ENCODE measurements at regions not wholly inside any gene's neighbourhood (a gene's known extent, or its start where the extent isn't known, plus 50 kb on each side); places are given as distances from the start of the nearest gene placed in this dataset.

DNA sequence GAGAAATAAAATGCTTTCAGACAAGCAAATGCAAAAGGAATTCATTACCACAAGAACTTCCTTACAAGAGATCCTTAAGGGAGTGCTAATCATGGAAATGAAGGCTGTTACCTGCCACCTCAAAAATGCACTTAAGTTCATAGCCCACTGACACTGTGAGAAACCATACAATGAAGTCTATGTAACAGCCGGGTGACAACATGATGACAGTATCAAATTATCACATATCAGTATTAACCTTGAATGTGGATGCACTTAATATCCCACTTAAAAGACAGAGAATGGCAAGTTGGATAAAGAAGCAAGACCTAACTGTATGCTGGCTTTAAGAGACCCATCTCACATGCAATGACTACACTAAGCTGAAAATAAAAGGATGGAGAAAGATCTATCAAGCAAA is 403.4 kb upstream of the MC4R start:
- no peak for DNase-seq (ENCODE audit: low read depth)

DNA sequence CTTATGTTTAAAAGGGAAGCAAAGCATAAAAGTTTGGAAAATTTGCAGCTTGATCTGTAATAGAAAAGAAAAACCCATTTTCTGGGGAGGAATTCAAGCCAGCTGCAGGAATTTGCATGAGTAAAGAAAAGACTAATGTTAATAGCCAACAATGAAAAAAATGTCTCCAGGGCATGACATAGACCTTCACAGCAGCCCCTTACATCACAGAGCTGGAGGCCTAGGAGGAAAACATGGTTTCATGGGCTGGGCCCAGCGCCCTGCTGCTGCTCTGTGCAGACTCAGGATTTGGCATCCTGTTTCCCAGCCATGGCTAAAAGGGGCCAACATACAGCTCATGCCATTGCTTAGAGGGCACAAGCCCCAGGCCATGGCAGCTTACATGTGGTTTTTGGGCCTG is 411.6 kb upstream of the MC4R start:
- no peak for DNase-seq (ENCODE audit: low read depth)

- no peak for DNase-seq (ENCODE audit: low read depth)
These were observed 422.2 kb upstream of the MC4R start for GRCh38 chr18:60794802-60795201.

GRCh38 chr18:60804415-60804814 is 431.8 kb upstream of the MC4R start:
- no peak for DNase-seq (ENCODE audit: low read depth)

- DNase-seq (ENCODE audit: low read depth), result no peak
These were observed 437.4 kb upstream of the MC4R start for GRCh38 chr18:60809937-60810336.

- DNase-seq (ENCODE audit: low read depth), result no peak
These were observed 440.3 kb upstream of the MC4R start for GRCh38 chr18:60812921-60813320.

DNA sequence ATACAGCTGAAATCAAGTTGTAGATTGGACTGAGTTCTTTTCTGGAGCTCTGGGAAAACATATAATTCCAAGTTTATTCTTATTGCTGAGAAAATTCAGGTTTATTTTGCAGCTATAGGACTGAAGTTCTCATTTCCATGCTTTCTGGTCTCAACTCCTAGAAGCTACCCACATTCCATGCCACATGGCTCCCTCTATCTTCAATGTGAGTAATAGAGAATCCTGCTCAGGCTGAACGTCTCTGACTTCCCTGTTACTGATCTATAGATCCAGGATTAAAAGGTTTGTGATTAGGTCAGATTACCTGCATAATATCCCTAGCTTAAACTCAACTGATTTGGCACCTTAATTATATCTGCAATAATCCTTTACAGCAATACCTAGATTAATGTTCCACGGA is 453.8 kb upstream of the MC4R start:
- no peak for DNase-seq (ENCODE audit: low read depth)

- DNase-seq (ENCODE audit: low read depth), result no peak
These were observed 459.4 kb upstream of the MC4R start for GRCh38 chr18:60831971-60832370.

- DNase-seq (ENCODE audit: low read depth), result no peak
These were observed 466.1 kb upstream of the MC4R start for GRCh38 chr18:60838677-60839076.

DNA sequence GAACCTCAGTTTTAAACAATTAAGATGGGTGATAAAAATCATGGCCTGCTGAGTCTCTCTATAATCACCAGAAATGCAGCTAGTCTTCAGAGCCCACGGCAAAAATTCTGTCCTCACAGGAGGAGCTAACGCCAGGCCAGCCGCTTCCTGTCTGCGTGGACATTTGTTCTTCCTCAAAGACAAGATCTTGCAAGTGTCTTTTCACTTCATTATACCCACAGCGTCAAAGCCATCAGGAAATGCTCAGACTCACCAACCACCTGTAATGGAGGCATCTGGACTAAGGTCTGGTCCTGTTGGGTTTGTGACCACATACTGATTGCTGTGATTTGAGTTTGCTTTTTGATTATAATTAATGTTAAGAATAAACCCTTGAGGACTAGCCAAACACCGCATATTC is 473.8 kb upstream of the MC4R start:
- DNase-seq (ENCODE audit: low read depth), result no peak

GRCh38 chr18:60847517-60847916 is 474.9 kb upstream of the MC4R start:
- DNase-seq (ENCODE audit: low read depth), result no peak

- DNase-seq (ENCODE audit: low read depth), result no peak
These were observed 471.7 kb upstream of the CDH20 start for GRCh38 chr18:60861575-60861974.

DNA sequence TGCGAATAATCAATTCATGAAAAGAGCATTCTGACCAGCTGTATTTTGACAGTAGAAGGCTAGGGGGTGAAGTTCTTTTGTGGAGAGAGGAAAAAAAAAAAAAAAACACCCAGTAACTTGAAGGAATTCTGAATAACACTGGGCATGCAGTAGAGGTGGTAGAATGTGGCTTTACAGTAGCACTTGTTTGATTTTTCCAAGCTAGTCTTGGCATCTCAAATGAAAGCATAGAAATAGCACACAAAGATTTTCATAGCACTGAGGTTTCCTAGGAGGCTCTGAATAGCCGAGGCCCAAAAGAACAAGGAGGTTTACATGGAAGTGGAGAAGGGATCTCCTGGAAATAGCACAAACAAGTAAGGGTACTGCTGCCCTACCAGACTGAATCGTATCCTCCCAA is 470.2 kb upstream of the CDH20 start:
- DNase-seq (ENCODE audit: low read depth), result no peak

GRCh38 chr18:60865801-60866200 is 467.4 kb upstream of the CDH20 start:
- DNase-seq (ENCODE audit: low read depth), result no peak

DNA sequence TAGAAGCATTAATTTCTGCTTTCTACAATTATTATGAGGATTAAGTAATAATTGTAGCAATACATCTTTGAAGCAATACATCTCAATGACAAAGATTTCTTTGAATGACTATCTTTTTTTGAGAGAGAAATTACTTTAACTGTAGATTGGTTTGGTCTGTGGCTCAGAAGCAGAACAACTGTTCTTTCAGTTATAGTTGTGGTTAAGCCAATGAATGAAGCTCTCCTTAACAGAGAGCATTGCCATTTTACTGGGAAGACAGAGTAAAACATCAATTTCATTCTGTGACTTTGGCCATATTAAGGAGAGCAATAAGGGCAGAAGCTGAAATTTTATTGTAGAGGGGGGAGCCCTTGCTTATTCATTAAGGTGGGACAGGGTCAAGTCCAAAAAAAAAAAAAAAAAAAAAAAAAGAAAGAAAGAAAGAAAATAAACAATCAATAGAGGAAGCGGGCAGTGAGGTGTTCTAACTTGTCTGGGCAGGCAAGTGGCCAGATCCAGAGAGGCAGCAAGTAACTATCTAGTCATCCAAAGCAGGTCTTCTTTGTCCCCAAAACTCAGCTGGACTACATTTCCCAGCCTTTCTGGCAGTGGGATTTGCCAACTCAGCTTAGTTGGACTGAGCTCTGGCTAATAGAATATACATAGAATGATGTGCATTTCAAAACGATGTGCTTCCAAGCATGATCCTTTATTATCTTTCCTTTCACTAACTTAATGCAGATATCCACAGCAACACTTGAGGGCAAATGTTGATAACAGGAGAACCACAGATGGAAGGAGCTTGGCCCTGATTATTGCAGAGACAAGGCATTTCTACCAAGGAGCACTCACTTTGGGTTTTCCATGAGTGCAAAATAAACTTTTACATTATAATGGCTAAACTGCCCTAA is 462.7 kb upstream of the CDH20 start:
- no peak for DNase-seq (ENCODE audit: low read depth)

GRCh38 chr18:60872434-60872833 is 460.8 kb upstream of the CDH20 start:
- no peak for DNase-seq (ENCODE audit: low read depth)

DNA sequence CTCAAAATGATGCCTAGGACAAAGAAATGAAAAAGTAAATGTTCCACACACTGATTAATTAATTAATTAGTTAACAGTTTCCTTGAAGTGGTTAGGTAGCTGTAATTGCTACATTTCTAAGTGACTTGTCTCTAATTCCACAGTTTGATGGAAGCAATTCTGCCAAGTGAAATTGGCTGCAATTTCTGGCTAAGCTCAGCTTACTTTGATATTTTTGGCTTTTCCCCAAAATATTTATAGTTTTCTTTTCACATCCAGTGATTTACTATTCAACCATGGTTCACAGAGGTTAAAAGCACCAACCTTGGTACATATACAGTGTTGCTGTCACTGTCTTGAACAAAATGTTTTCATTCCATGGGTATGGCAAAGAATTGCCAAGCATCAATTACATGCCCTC is 459.5 kb upstream of the CDH20 start:
- DNase-seq (ENCODE audit: low read depth), result no peak

DNA sequence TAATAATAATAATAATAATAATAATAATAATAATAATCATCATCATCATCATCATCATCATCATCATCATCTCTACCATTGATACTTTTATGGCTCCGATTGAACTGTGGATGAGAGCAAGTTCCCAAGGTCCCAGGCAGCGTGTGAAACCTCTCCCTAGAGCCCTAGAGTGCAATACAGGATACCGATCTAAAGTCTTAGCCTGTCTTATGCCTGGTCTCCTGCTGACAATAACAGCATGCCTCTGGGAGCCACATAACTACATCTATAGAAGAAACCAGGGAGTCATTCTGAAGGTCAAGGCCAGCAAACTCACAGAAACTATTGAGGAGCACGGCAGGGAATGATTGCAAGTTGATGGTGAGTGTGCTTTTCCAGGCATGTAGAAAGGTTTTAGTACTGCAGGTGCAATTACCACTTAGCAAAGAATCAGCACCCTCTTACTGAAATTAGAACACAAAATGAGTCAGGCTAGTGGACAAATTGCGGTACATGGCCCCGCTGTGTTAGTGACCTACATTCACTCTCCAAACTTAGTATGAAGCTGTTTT is 457.2 kb upstream of the CDH20 start:
- DNase-seq (ENCODE audit: low read depth), result no peak

DNA sequence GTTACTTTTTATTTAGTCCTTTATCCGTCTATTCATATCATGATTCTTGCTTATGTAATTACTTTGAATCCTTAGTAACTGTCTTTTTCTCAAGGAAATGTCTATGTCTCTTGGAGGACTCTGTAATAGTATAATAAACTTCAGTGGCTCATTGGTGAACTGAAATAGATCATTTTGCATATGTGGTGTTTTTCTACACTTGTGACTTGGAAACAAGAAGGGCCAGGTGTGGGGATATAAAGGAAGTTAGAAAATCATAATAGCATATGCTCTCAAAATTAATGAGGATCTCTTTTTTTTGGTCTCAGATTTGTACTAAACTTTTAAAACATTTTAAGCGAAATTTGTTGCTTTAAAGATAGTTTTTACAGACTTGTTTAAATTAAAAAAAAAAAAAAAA is 453.0 kb upstream of the CDH20 start:
- DNase-seq (ENCODE audit: low read depth), result no peak

DNA sequence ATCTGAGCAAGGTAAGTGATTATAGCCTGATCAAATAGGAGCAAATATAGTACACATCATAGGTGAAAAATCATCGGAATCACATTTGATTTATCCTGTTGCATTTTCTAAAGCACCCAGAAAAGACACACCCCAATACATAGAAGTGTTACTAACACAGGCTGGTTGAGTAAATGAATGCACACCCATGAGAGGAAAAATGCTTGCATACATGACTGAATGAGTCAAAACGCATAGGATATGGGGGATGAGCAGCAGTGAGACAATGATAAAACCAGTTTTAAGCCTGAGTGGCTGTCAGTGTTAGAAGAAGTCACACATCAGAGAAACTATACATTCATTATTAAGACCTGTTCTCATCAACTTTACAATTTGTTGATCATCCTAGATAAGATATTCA is 449.6 kb upstream of the CDH20 start:
- DNase-seq (ENCODE audit: low read depth), result no peak

GRCh38 chr18:60888071-60888624 is 445.1 kb upstream of the CDH20 start:
- no peak for DNase-seq (ENCODE audit: low read depth)

GRCh38 chr18:60889442-60889841 is 443.8 kb upstream of the CDH20 start:
- no peak for DNase-seq (ENCODE audit: low read depth)

DNA sequence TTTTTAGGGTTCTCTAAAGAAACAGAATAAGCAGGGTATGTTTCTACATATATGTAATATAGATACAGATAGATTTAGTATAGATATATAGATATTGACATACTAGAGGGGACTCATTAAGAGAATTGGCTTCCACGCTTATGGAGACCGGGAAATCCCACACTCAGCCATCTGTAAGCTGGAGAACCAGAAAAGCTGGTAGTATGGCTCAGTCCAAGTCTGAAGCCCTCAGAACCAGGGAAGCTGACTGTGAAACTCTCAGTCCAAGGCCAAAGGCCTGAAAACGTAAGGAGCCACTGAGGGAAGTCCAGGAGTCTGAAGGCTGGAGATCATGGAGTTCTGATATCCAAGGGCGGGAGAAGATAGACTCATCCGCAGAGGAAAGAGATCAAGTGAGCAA is 441.3 kb upstream of the CDH20 start:
- no peak for DNase-seq (ENCODE audit: low read depth)

- DNase-seq (ENCODE audit: low read depth), result peak; percentile 29
These were observed 440.8 kb upstream of the CDH20 start for GRCh38 chr18:60892441-60892840.
